ENCODE measurements at regions not wholly inside any gene's neighbourhood (a gene's known extent, or its start where the extent isn't known, plus 50 kb on each side); places are given as distances from the start of the nearest gene placed in this dataset.
A peak's percentile ranks its signal among the peaks of the same experiment; 100 is the strongest.

- H3K23ac ChIP-seq (ENCODE audit: insufficient read length), result no peak overlapping the region
- H4K8ac ChIP-seq (ENCODE audit: extremely low read depth, insufficient read depth, low read length), result no peak overlapping the region
- no peaks in the 10 kb centered on the region for H3K36me3 ChIP-seq (ENCODE audit: control insufficient read depth in 2 of 4, insufficient read depth in 4 of 4, low read length in 3 of 4)
- no peak overlapping the region for H2AFZ ChIP-seq (ENCODE audit: low read length)
- H3K9me3 ChIP-seq (ENCODE audit: insufficient read depth in 2 of 2, low read depth in 1 of 2, low read length in 1 of 2), result no peaks in the 10 kb centered on the region
- H2AK5ac ChIP-seq (ENCODE audit: low read depth, low read length), result no peak overlapping the region
- H3K79me2 ChIP-seq (ENCODE audit: control insufficient read depth in 1 of 2, insufficient read depth in 2 of 2, low read length in 2 of 2), result no peaks in the 10 kb centered on the region
- H3K4me3 ChIP-seq (ENCODE audit: extremely low read depth in 1 of 4, insufficient read depth in 2 of 4, low read depth in 3 of 4, low read length in 4 of 4), result no peak overlapping the region
- no peaks in the 10 kb centered on the region for H3K23me2 ChIP-seq (ENCODE audit: low read depth, low read length)
- no peaks in the 10 kb centered on the region for H3K79me1 ChIP-seq (ENCODE audit: low read depth, low read length)
- H3K4me2 ChIP-seq (ENCODE audit: insufficient read depth in 1 of 2, low read depth in 2 of 2, low read length in 2 of 2), result no peak overlapping the region
- no peak overlapping the region for H3K4ac ChIP-seq (replicated peaks; ENCODE audit: insufficient read length, low read depth, low read length)
- ChIA-PET POLR2A (ENCODE audit: partially characterized antibody) (no interaction called here), CTCF (ENCODE audit: partially characterized antibody) (interaction anchor here (1.1 kb wide), 1 partner anchor 153 kb away, joined by 3 read pairs; no protein-coding TSS in a partner anchor)
- no peak overlapping the region for H3K56ac ChIP-seq (replicated peaks; ENCODE audit: insufficient read length, low read depth, low read length)
- no peak overlapping the region for H3K27ac ChIP-seq (ENCODE audit: low read depth, low read length)
- FAIRE-seq (no peak), DNase-seq (ENCODE audit: low read depth in 1 of 2, low spot score in 2 of 2) (no peak)
- no peak overlapping the region for H2BK12ac ChIP-seq (ENCODE audit: low read depth, low read length)
- no peak overlapping the region for H2BK120ac ChIP-seq (replicated peaks; ENCODE audit: low read depth, low read length)
- no peak overlapping the region for H2BK5ac ChIP-seq (ENCODE audit: low read depth, low read length)
- peaks cover 0 to 6% (median 0%) of the 10 kb centered on the region in 4 experiments; a peak in 1 of 7 replicates for H3K4me1 ChIP-seq (replicated peaks in 1 of 4; ENCODE audit: control insufficient read depth in 3 of 4, insufficient read depth in 4 of 4, low read length in 3 of 4)
- H2BK20ac ChIP-seq (ENCODE audit: low read length), result no peak overlapping the region
- TF ChIP-seq SP2 (IDR thresholded peaks at IDR 0.05; ENCODE audit: low read length), result no peak
- no peak for TF ChIP-seq FOSL1 (IDR thresholded peaks at IDR 0.05; ENCODE audit: insufficient read depth, low read depth, low read length)
- TF ChIP-seq SP1 (IDR thresholded peaks at IDR 0.05; ENCODE audit: low read depth, low read length), result no peak
- TF ChIP-seq, protein P1, sequence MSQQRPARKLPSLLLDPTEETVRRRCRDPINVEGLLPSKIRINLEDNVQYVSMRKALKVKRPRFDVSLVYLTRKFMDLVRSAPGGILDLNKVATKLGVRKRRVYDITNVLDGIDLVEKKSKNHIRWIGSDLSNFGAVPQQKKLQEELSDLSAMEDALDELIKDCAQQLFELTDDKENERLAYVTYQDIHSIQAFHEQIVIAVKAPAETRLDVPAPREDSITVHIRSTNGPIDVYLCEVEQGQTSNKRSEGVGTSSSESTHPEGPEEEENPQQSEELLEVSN (IDR thresholded peaks at IDR 0.05), result no peak
- no peak for TF ChIP-seq TEAD4 (IDR thresholded peaks at IDR 0.05; ENCODE audit: low read depth, low read length)
- no peak for TF ChIP-seq TAF1 (IDR thresholded peaks at IDR 0.05; ENCODE audit: low read depth, low read length)
- TF ChIP-seq, protein P2, sequence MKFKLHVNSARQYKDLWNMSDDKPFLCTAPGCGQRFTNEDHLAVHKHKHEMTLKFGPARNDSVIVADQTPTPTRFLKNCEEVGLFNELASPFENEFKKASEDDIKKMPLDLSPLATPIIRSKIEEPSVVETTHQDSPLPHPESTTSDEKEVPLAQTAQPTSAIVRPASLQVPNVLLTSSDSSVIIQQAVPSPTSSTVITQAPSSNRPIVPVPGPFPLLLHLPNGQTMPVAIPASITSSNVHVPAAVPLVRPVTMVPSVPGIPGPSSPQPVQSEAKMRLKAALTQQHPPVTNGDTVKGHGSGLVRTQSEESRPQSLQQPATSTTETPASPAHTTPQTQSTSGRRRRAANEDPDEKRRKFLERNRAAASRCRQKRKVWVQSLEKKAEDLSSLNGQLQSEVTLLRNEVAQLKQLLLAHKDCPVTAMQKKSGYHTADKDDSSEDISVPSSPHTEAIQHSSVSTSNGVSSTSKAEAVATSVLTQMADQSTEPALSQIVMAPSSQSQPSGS (IDR thresholded peaks at IDR 0.05; ENCODE audit: low read length), result no peak
- TF ChIP-seq EZH2 (IDR thresholded peaks at IDR 0.05; ENCODE audit: low read depth, low read length, severe bottlenecking), result no peak
- TF ChIP-seq KDM4A (IDR thresholded peaks at IDR 0.05; ENCODE audit: low read depth, low read length, severe bottlenecking), result no peak
- TF ChIP-seq CTBP2 (IDR thresholded peaks at IDR 0.05; ENCODE audit: borderline replicate concordance, insufficient read depth, insufficient read length, low read length), result no peak
- no peak for TF ChIP-seq SP4 (IDR thresholded peaks at IDR 0.05; ENCODE audit: low read length)
- no peak overlapping the region for H3K14ac ChIP-seq (ENCODE audit: insufficient read length)
- H4K5ac ChIP-seq (ENCODE audit: insufficient read length, low read depth, low read length), result no peak overlapping the region
- H3K27me3 ChIP-seq (replicated peaks in 1 of 4; ENCODE audit: control insufficient read depth in 3 of 4, extremely low read depth in 1 of 4, insufficient read depth in 3 of 4, low read length in 3 of 4), result no peaks in the 10 kb centered on the region
- no peak overlapping the region for H3K18ac ChIP-seq (ENCODE audit: extremely low read depth, low read length)
- H2BK15ac ChIP-seq (ENCODE audit: low read length), result no peak overlapping the region
- peak overlapping the region; percentile 52 for H4K91ac ChIP-seq (replicated peaks; ENCODE audit: insufficient read length, low read length)
- H4K20me1 ChIP-seq (replicated peaks in 1 of 2; ENCODE audit: control insufficient read depth in 1 of 2, insufficient read depth in 2 of 2, low read length in 2 of 2), result no peaks in the 10 kb centered on the region
- no peak overlapping the region for H3K9ac ChIP-seq (replicated peaks in 1 of 4; ENCODE audit: extremely low read depth in 1 of 4, low read depth in 3 of 4, low read length in 3 of 4)
These were observed 552.8 kb downstream of the BCL11A start for GRCh38 chr2:60000686-60001085.
